Mesenchymal stem cell (in vitro differentiated cells and primary cell): ENCODE measurements at regions not wholly inside any gene's neighbourhood (a gene's known extent, or its start where the extent isn't known, plus 50 kb on each side); places are given as distances from the start of the nearest gene placed in this dataset.

Experiments used
- DNase-seq: peaks from one replicate; pipeline ENCODE4 v3.0.0-alpha.2; 2013
- H2AFZ ChIP-seq: one replicate; pipeline ENCODE4 v1.6.1; 2013; ENCODE audit warnings: low read depth, mild to moderate bottlenecking, control low read depth, inconsistent platforms, low read length, moderate library complexity
- H2AK5ac ChIP-seq: 2 replicates; pipeline ENCODE4 v1.6.1; 2013; ENCODE audit warnings: low read length, moderate library complexity, mild to moderate bottlenecking, inconsistent platforms; ENCODE audit not compliant: severe bottlenecking
- H2BK120ac ChIP-seq: one replicate; pipeline ENCODE4 v1.6.1; 2013; ENCODE audit warnings: low read depth, mild to moderate bottlenecking, inconsistent platforms, low read length, moderate library complexity
- H2BK12ac ChIP-seq, 2 experiments: one replicate each; pipeline ENCODE4 v1.6.1; 2013; ENCODE audit warnings: inconsistent platforms in 2 of 2, low read length in 2 of 2, mild to moderate bottlenecking in 2 of 2, moderate library complexity in 2 of 2, control low read depth in 1 of 2
- H2BK15ac ChIP-seq: one replicate; pipeline ENCODE4 v1.6.1; 2013; ENCODE audit warnings: mild to moderate bottlenecking, low read depth, inconsistent platforms; ENCODE audit not compliant: poor library complexity, severe bottlenecking
- H2BK5ac ChIP-seq: 2 replicates; pipeline ENCODE4 v1.6.1; 2013; ENCODE audit warnings: low read depth, mild to moderate bottlenecking, low read length, control low read depth, inconsistent platforms; ENCODE audit not compliant: poor library complexity, severe bottlenecking
- H3K14ac ChIP-seq, 2 experiments: one replicate each; pipeline ENCODE4 v1.6.1; 2013; ENCODE audit warnings: inconsistent platforms in 2 of 2, low read length in 2 of 2, control low read depth in 1 of 2, mild to moderate bottlenecking in 1 of 2, moderate library complexity in 1 of 2
- H3K18ac ChIP-seq, 2 experiments: one replicate each; pipeline ENCODE4 v1.6.1; 2013; ENCODE audit warnings: inconsistent platforms in 2 of 2, low read length in 2 of 2, control low read depth in 1 of 2, low read depth in 1 of 2, mild to moderate bottlenecking in 1 of 2
- H3K23ac ChIP-seq, 2 experiments: one replicate each; pipeline ENCODE4 v1.6.1; 2013; ENCODE audit warnings: inconsistent platforms in 2 of 2, low read length in 2 of 2, mild to moderate bottlenecking in 2 of 2, moderate library complexity in 2 of 2, control low read depth in 1 of 2
- H3K27ac ChIP-seq: 2 replicates; pipeline ENCODE4 v1.5.1; 2013; ENCODE audit warnings: mild to moderate bottlenecking, moderate library complexity, low read length, control low read depth, inconsistent platforms; ENCODE audit not compliant: poor library complexity, severe bottlenecking
- H3K27me3 ChIP-seq, 2 experiments: 2 replicates each; pipeline versions ENCODE4 v1.6.1 to v1.7.0; 2013; ENCODE audit warnings: low read length in 2 of 2, mild to moderate bottlenecking in 2 of 2, moderate library complexity in 2 of 2, control low read depth in 1 of 2, inconsistent platforms in 1 of 2; ENCODE audit not compliant: control insufficient read depth in 1 of 2, insufficient read depth in 1 of 2
- H3K36me3 ChIP-seq, 2 experiments: 2 replicates each; pipeline versions ENCODE4 v1.6.1 to v1.7.0; 2013; ENCODE audit warnings: low read length in 2 of 2, control low read depth in 1 of 2, inconsistent platforms in 1 of 2, low read depth in 1 of 2, mild to moderate bottlenecking in 1 of 2; ENCODE audit not compliant: insufficient read depth in 2 of 2, control insufficient read depth in 1 of 2
- H3K4ac ChIP-seq, 2 experiments: one replicate each; pipeline ENCODE4 v1.6.1; 2013; ENCODE audit warnings: inconsistent platforms in 2 of 2, low read length in 2 of 2, mild to moderate bottlenecking in 2 of 2, moderate library complexity in 2 of 2, control low read depth in 1 of 2, low read depth in 1 of 2
- H3K4me1 ChIP-seq: 2 replicates; pipeline ENCODE4 v1.6.1; 2013; ENCODE audit warnings: low read depth, low read length, control low read depth; ENCODE audit not compliant: control insufficient read depth, insufficient read depth
- H3K4me2 ChIP-seq: 2 replicates; pipeline ENCODE4 v1.6.1; 2013; ENCODE audit warnings: low read length, mild to moderate bottlenecking, inconsistent platforms; ENCODE audit not compliant: poor library complexity, severe bottlenecking
- H3K4me3 ChIP-seq, 2 experiments: 2 replicates each; pipeline versions ENCODE4 v1.5.1 to v1.7.0; 2013; ENCODE audit warnings: low read length in 2 of 2, mild to moderate bottlenecking in 2 of 2, control low read depth in 1 of 2, low read depth in 1 of 2; ENCODE audit not compliant: insufficient read depth in 1 of 2
- H3K79me1 ChIP-seq: replicated peaks from 2 replicates; pipeline ENCODE4 v1.6.1; 2013; ENCODE audit warnings: mild to moderate bottlenecking, control low read depth, low read length, inconsistent platforms; ENCODE audit not compliant: poor library complexity, severe bottlenecking
- H3K9ac ChIP-seq: 2 replicates; pipeline ENCODE4 v1.7.0; 2013; ENCODE audit warnings: mild to moderate bottlenecking, low read length, moderate library complexity
- H3K9me3 ChIP-seq: 2 replicates; pipeline ENCODE4 v1.7.0; 2013; ENCODE audit warnings: mild to moderate bottlenecking, low read length; ENCODE audit not compliant: control insufficient read depth
- H4K8ac ChIP-seq: one replicate; pipeline ENCODE4 v1.6.1; 2013; ENCODE audit warnings: inconsistent platforms, mild to moderate bottlenecking, low read length, moderate library complexity
- H4K91ac ChIP-seq: one replicate; pipeline ENCODE4 v1.6.1; 2013; ENCODE audit warnings: mild to moderate bottlenecking, low read length, inconsistent platforms
- WGBS: methylation state at CpG from one replicate; pipeline ENCODE4 v1.1.7; 2013; ENCODE audit warnings: mixed read lengths; 5-methylcytosine and 5-hydroxymethylcytosine counted together

GRCh38 chr21:26653430-26653829 lies 80.3 kb upstream of the CYYR1 start:
- no peak overlapping the region for H4K8ac ChIP-seq
- no peak overlapping the region for H3K4ac ChIP-seq
- H3K23ac ChIP-seq = no peak overlapping the region
- no peak for DNase-seq
- 93% methylated on average over 5 of the region's 5 CpGs for WGBS
- H3K14ac ChIP-seq = no peak overlapping the region
- no peak overlapping the region for H4K91ac ChIP-seq
- no peaks in the 10 kb centered on the region for H3K36me3 ChIP-seq
- H3K4me1 ChIP-seq = no peaks in the 10 kb centered on the region
- no peak overlapping the region for H2BK5ac ChIP-seq
- no peak overlapping the region for H2BK15ac ChIP-seq
- H3K4me2 ChIP-seq = no peak overlapping the region
- H3K9ac ChIP-seq = no peak overlapping the region
- H3K79me1 ChIP-seq = no peaks in the 10 kb centered on the region
- no peak overlapping the region for H2BK120ac ChIP-seq
- H2AFZ ChIP-seq = no peak overlapping the region
- no peak overlapping the region for H3K4me3 ChIP-seq
- H3K18ac ChIP-seq = no peak overlapping the region
- no peaks in the 10 kb centered on the region for H3K27me3 ChIP-seq
- no peak overlapping the region for H2BK12ac ChIP-seq
- H2AK5ac ChIP-seq = no peak overlapping the region
- H3K27ac ChIP-seq = no peak overlapping the region
- no peaks in the 10 kb centered on the region for H3K9me3 ChIP-seq

- Histone ChIP-seq H3K4me3 (no peak overlapping the region), H3K27me3 (no peaks in the 10 kb centered on the region), H3K4ac (no peak overlapping the region), H2BK5ac (no peak overlapping the region), H2BK120ac (no peak overlapping the region), H2BK12ac (no peak overlapping the region), H3K23ac (no peak overlapping the region), H3K9ac (no peak overlapping the region), H3K18ac (no peak overlapping the region), H3K36me3 (no peaks in the 10 kb centered on the region), H3K27ac (no peak overlapping the region), H2BK15ac (no peak overlapping the region), H3K9me3 (no peaks in the 10 kb centered on the region), H3K14ac (no peak overlapping the region), H4K91ac (no peak overlapping the region), H3K4me2 (no peak overlapping the region), H3K79me1 (no peaks in the 10 kb centered on the region), H3K4me1 (no peaks in the 10 kb centered on the region), H2AFZ (no peak overlapping the region), H4K8ac (no peak overlapping the region), H2AK5ac (no peak overlapping the region)
- no peak for DNase-seq
- WGBS = no CpG with 5 or more reads among the region's 1 CpG
Measured at GRCh38 chr21:26652854-26653253, 79.8 kb upstream of the CYYR1 start.

GRCh38 chr21:26641062-26641461 lies 68.0 kb upstream of the CYYR1 start:
- H3K23ac ChIP-seq = no peak overlapping the region
- no peaks in the 10 kb centered on the region for H3K9me3 ChIP-seq
- no peak overlapping the region for H3K18ac ChIP-seq
- no peak overlapping the region for H2BK5ac ChIP-seq
- no peak overlapping the region for H2BK12ac ChIP-seq
- H3K14ac ChIP-seq = no peak overlapping the region
- no peaks in the 10 kb centered on the region for H3K27me3 ChIP-seq
- H3K27ac ChIP-seq = no peak overlapping the region
- no peak overlapping the region for H3K9ac ChIP-seq
- H2BK120ac ChIP-seq = no peak overlapping the region
- WGBS = no CpG with 5 or more reads among the region's 1 CpG
- no peak for DNase-seq
- H4K91ac ChIP-seq = no peak overlapping the region
- H3K36me3 ChIP-seq = no peaks in the 10 kb centered on the region
- H3K79me1 ChIP-seq = no peaks in the 10 kb centered on the region
- H3K4ac ChIP-seq = no peak overlapping the region
- H2BK15ac ChIP-seq = no peak overlapping the region
- no peak overlapping the region for H4K8ac ChIP-seq
- no peaks in the 10 kb centered on the region for H3K4me1 ChIP-seq
- H3K4me3 ChIP-seq = no peak overlapping the region
- no peak overlapping the region for H2AK5ac ChIP-seq
- no peak overlapping the region for H3K4me2 ChIP-seq
- no peak overlapping the region for H2AFZ ChIP-seq

GRCh38 chr21:26637201-26637745 lies 64.2 kb upstream of the CYYR1 start:
- DNase-seq = peak; percentile 12
- 93% methylated on average over 1 of the region's 4 CpGs for WGBS
- H3K27ac ChIP-seq = no peak overlapping the region

More at GRCh38 chr21:26637201-26637745, 64.2 kb upstream of the CYYR1 start:
- no peak overlapping the region for H2AK5ac ChIP-seq
- no peak overlapping the region for H3K9ac ChIP-seq
- no peak overlapping the region for H2BK5ac ChIP-seq
- H2BK15ac ChIP-seq = no peak overlapping the region
- H3K79me1 ChIP-seq = no peaks in the 10 kb centered on the region
- H4K91ac ChIP-seq = no peak overlapping the region
- peaks cover 12% of the 10 kb centered on the region for H3K9me3 ChIP-seq
- H3K36me3 ChIP-seq = no peaks in the 10 kb centered on the region
- H3K4me1 ChIP-seq = no peaks in the 10 kb centered on the region
- no peak overlapping the region for H3K4me3 ChIP-seq
- H2BK120ac ChIP-seq = no peak overlapping the region
- no peak overlapping the region for H3K14ac ChIP-seq
- no peak overlapping the region for H2AFZ ChIP-seq
- no peak overlapping the region for H3K23ac ChIP-seq
- no peak overlapping the region for H2BK12ac ChIP-seq
- no peak overlapping the region for H4K8ac ChIP-seq
- no peak overlapping the region for H3K4ac ChIP-seq
- no peak overlapping the region for H3K4me2 ChIP-seq
- H3K18ac ChIP-seq = no peak overlapping the region
- H3K27me3 ChIP-seq = no peaks in the 10 kb centered on the region
